H7 (cell line): ENCODE measurements at regions not wholly inside any gene's neighbourhood (a gene's known extent, or its start where the extent isn't known, plus 50 kb on each side); places are given as distances from the start of the nearest gene placed in this dataset.

Experiments
- DNase-seq: peaks from one replicate; pipeline ENCODE4 v3.0.0; 2012
- H3K27me3 ChIP-seq: 2 replicates; pipeline ENCODE4 v1.6.0; 2011; ENCODE audit warnings: mild to moderate bottlenecking, low read length; ENCODE audit not compliant: control insufficient read depth, insufficient read depth
- H3K36me3 ChIP-seq: replicated peaks from 2 replicates; pipeline ENCODE4 v1.5.1; 2011; ENCODE audit warnings: low read length; ENCODE audit not compliant: control insufficient read depth, insufficient read depth
- H3K4me3 ChIP-seq: 2 replicates; pipeline ENCODE4 v1.5.1; 2011; ENCODE audit warnings: low read depth, mild to moderate bottlenecking, control low read depth, low read length, moderate library complexity; ENCODE audit not compliant: insufficient read depth

DNA sequence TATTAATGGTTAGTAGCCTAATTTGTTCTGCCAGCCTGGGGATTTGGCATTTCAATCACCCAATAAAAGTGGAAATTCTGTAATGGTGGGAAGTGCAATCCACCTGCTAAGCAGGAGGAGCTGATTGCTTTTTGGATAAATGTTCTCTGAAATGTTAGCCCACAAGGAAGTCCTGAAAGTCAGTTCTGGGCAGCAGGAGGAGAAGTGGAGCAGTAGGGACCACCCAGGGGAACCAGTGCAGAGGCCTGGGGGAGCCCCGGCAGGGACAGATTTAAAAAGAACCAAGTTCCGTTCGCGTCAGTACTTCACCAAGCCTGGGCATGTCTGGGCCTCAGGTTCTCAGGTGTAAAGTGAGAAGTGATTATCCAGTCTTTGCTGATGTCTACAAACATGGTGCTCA is 248.5 kb upstream of the RAB6C start:
- Histone ChIP-seq H3K4me3 (no peak overlapping the region), H3K27me3 (no peaks in the 10 kb centered on the region), H3K36me3 (no peaks in the 10 kb centered on the region)
- DNase-seq = no peak

DNA sequence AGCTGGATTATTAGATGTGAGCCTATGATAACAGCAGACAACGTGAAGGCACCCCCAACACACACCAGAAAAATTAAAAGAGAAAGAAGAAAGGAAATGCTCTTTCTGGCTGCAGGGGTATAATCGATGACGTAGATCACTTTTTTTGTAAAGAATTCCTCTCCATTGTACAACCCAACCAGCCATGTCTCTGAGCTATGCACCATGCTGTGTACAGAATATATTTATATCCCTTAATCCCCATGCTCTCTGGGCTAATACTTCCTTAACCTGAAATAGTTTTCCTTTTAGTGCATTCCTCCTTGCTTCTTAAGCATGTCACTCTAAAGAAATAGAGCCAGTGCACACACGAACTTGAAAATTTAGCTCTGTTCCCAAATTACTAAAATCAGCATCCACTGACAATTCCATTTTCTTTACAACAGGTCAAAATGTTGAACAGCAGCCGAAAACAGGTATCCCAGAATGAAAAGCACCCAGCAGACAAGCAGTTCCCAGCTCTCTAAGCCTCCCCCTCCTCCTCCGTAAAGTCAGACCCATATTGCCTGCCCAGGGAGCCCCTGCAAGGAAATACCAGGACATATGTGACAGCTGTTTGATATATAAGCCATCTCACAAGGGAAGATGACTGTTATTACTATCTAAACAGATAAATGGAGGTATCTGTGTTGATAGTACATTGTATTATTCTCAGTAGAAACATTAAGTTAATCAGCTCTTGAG is 247.4 kb upstream of the RAB6C start:
- no peak for DNase-seq

DNA sequence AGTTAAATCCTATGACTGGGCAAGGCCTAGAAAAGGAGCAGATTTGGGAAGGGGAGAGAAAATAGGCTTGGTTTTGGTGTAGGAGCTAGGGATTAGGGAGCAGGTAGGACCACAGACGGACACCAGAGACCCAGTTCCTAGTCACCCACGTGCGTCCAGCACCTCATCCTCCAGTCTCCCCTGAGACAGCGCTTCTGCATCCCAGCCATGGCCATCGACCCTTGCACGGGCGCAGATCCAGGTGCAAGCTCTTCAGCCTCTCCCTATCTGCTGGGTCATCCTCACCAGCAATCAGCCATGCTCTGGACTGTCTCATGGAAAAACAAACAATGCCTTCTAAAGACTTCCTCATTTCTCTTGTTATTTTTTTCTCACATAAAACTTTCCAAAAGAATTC is 246.8 kb upstream of the RAB6C start:
- Histone ChIP-seq H3K36me3 (no peaks in the 10 kb centered on the region), H3K4me3 (no peak overlapping the region), H3K27me3 (no peaks in the 10 kb centered on the region)
- DNase-seq = no peak

More for the DNA sequence above, 247.4 kb upstream of the RAB6C start:
- Histone ChIP-seq H3K4me3 (no peak overlapping the region), H3K36me3 (no peaks in the 10 kb centered on the region), H3K27me3 (no peaks in the 10 kb centered on the region)

DNA sequence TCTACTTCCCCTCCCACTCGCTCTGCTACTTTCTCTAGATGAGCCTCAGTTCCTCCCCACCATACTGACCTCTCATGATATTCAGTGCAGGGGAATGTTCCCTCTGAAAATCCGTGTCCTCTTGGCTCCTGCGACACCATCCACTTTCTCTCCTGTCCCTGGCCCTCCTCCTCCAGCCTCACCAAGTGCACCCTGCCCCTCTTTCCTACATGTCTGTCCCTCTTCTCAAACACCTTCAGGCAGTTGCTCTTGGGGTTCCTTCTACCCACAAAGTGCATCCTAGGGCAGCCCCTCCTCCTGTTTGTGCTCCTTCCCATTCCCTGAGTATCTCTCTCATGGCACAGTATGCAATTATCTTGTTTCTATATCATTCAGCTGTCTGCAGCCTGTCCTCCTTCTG is 246.4 kb upstream of the RAB6C start:
- H3K36me3 ChIP-seq = no peaks in the 10 kb centered on the region
- no peak for DNase-seq
- no peak overlapping the region for H3K4me3 ChIP-seq
- no peaks in the 10 kb centered on the region for H3K27me3 ChIP-seq

DNA sequence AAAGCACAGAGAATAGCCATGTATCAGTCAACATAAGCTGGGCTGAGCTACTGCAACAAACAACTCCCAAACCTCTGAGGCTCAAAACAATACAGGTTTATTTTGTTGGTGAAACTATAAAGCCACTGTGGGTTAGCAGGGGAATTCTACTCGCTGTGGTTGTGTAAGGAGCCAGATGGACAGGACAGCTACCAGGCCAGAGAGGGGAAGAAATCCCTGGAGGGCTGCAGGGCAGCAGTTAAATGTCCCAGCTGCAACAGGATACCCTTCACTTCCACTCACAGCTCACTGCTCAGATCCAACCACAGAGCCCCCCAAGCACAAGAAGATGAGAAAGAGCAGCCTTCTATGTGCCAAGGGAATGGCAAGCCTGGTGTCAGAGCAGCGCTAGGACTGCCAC is 245.9 kb upstream of the RAB6C start:
- Histone ChIP-seq H3K36me3 (no peaks in the 10 kb centered on the region), H3K27me3 (no peaks in the 10 kb centered on the region), H3K4me3 (no peak overlapping the region)
- no peak for DNase-seq

DNA sequence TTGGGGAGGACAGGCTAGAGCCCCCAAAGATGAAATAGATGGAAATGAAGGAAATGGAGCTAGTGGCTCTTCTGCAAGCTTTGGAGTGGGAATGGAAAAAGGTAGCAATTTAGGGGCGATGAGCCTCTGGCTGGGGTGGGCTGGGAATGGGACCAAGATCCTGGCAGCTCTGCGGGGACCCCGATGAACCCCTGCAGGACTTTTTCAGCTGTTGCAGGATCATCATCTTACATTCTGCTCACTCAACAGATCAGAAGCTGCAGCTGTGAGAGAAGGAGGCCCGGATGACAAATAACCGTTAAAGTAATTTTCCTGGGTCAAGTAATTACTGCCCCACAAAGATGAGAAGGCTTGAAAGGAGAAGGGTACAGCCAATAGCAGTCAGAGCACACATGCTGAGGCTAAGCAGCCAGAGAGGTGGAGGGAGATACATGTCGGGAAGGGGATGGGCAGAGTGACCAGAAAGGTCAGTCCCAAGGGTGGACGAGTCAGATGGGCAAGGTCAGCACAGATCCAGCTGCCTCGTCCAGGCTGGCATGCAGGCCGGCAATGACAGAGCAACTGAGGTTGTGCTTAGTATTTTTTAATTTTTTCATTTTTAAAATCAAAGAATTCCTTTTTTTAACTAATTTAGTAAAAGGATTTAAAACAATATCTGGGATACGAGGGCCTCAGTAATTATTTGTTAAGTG is 245.0 kb upstream of the RAB6C start:
- Histone ChIP-seq H3K4me3 (no peak overlapping the region), H3K36me3 (no peaks in the 10 kb centered on the region), H3K27me3 (no peaks in the 10 kb centered on the region)
- DNase-seq = no peak

DNA sequence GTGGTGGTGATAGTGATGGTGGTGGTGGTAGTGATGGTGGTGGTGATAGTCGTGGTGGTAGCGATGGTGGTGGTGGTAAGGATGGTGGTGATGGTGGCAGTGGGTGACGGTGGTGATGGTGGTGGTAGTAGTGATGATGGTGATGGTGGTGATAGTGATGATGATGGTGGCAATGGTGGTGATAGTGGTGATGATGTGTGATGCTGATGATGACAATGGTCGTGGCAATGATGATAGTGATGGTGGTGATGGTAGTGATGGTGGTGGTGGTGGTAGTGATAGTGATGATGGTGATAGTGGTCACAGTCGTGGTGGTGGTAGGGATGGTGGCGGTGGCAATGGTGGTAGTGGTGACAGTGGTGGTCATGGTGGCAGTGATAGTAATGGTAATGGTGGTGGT is 243.9 kb upstream of the RAB6C start:
- H3K4me3 ChIP-seq = no peak overlapping the region
- no peaks in the 10 kb centered on the region for H3K36me3 ChIP-seq
- H3K27me3 ChIP-seq = no peaks in the 10 kb centered on the region
- no peak for DNase-seq

DNA sequence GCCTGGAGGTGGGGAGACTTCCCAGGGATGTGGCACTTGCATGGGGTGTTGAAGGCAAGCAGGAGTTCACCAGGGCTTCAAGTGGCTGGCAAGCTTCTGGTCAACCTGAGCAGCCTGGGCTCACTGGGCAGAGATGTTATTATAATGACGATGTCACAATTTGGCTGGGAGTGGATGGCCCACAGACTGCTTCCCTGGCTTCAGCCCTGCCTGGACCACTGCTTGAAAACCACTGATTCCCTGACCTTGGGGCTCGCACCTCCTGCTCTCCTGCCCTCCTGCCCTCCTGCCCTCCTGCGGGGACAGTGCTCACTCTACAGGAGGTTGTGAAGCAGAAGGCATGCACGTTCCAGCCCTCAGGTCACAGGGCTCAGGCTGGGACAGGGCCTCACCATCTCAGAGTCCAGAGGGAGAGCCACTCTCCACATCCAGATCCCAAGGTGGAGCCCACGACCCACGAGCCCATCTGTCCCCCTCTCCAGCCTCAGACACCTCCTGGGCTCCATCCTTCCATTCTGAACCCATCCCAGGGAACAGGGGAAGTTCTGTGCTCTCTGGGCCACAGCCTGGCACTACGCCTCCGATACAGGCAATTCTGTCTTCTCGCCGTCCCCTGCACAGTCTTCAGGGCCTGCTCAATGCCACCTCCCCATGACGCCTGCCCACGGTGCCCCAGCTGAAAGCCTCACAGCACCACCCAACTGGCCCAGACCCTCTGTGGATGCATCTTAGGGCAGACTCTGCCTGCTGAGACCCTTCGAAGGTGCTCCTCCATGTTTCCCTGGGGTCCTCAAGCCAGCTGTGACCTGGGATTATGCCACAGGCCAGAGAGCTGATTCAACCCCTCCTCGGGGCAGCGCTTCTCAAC is 241.6 kb upstream of the RAB6C start:
- DNase-seq = no peak
- Histone ChIP-seq H3K4me3 (no peak overlapping the region), H3K27me3 (no peaks in the 10 kb centered on the region), H3K36me3 (no peaks in the 10 kb centered on the region)

DNA sequence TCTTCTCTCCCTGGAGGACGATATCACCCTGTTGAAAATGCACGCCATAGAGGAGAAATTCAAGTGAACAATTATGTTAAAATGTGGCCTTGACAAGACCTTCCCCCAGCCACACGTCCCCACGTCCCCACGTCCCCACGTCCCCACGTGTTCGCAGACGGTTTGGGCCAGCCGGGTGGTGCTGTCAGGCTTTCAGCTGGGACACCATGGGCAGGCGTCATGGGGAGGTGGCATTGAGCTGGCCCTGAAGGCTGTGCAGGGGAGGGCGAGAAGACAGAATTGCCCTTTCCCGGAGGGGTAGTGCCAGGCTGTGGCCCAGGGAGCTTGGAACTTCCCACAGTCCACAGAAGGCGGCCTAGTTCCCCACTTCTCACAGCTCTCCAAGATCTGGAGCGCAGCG is 240.7 kb upstream of the RAB6C start:
- no peaks in the 10 kb centered on the region for H3K27me3 ChIP-seq
- H3K4me3 ChIP-seq = no peak overlapping the region
- H3K36me3 ChIP-seq = no peaks in the 10 kb centered on the region
- DNase-seq = no peak

DNA sequence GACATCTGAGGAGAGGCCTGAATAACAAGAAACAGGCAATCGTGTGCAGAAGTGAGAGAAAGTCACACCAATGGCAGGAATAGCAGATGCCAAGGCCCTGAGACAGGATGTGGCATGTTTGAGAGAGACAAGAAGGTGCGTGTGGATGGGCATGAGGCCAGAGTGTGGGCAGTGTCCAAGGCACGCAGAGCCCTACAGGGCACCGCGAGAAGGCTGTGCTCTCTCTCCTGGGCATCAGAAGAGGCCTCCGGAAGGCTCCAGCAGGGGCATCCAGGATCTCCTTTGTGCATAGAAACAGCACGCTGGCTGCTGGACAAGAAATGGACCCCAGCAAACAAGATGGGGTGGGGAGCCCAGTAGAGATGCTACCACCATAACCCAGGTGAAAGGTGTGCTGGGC is 239.0 kb upstream of the RAB6C start:
- Histone ChIP-seq H3K27me3 (no peaks in the 10 kb centered on the region), H3K36me3 (no peaks in the 10 kb centered on the region), H3K4me3 (no peak overlapping the region)
- no peak for DNase-seq

DNA sequence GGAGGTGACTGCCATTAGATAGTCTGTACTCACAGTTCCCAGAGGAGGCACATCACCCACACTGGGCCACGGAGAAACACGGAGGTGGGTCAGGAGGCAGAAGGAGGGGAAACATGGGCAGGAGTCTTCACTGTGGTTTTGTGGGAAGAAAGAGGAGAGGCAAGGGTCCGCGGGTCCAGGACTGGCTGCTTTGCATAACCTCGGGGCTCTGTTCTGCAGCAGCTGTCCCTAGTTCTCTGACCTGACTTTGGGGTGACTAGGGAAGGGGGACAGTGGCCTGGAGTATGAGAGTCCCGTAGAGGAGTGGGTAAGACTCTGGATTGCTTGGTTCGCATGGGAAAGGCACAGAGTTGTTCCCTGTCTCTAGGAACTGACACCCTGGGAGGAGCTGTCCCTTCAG is 238.3 kb upstream of the RAB6C start:
- Histone ChIP-seq H3K36me3 (no peaks in the 10 kb centered on the region), H3K4me3 (no peak overlapping the region), H3K27me3 (no peaks in the 10 kb centered on the region)
- no peak for DNase-seq

DNA sequence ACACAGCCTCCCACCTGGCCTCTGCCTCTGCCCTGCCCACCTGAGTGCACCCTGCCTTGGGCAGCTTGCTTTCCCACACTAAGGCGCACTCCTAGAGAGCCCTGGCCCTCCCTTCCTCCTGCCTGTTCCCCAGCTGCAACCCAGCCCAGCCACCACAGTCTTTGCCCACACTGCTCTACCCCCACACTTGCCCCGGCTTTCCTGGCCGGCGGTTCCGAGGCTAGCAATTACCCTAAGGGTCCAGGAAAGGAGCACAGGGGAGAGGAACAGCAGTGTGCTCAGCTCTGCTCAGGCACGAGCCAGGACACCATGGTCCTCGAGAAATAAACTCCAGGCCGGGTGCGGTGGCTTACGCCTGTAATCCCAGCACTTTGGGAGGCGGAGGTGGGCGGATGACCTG is 237.8 kb upstream of the RAB6C start:
- Histone ChIP-seq H3K36me3 (no peaks in the 10 kb centered on the region), H3K27me3 (no peaks in the 10 kb centered on the region), H3K4me3 (no peak overlapping the region)
- no peak for DNase-seq

DNA sequence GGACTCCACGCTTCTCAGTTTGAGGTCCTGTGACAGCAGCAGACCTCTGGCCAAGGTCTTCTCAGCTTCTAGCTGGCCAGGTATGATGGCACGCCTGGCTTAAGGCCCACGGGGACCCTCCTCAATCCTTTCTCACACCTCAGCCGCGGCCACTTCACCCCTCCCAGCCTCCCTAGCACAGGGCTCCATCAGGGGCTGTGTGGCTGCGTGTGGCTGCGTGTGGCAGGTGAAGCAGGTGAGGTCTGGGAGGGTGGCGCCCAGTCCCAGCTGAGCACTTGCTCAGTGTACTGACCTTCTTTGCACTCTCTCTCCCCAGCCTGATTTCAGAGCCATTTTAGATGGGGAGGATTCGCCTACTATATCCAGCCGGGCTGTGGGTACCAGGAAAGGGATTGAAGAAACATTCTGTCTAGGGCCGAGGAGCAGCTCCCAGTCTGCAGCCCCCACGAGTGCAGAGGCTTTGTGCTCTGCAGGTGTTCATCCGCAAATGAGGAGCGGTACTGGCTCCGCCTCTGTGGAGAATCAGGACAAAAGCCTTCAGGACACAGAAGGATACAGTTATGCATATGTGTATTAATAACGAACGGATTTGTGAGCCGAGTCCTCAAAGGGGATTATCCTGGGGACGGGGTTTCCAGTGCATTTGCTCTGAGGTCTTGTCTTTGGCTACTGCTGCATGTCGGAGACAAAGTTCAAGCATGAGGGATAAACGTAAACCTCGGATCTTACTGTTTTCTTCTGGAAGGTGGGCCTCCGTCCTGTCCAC is 236.9 kb upstream of the RAB6C start:
- Histone ChIP-seq H3K4me3 (no peak overlapping the region), H3K27me3 (no peaks in the 10 kb centered on the region), H3K36me3 (no peaks in the 10 kb centered on the region)
- DNase-seq = no peak

DNA sequence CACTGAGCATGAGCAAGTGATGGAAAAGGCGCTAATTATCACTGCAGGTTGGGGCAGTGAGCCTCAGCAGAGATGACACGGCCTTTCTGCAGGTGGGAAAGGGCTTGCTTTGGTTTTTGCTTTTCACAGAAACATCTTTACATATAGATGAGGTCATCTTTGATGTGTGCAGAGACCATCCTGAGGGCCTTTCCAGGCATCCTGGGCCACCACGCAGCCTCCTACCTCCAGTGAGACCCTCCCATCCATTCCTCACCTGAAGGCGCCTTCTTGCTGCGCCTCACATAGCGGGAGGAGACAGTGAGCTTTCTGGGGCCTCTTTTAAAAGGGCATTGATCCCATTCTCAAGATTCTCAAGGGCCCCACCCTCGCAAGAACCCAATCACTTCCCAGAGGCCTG is 235.3 kb upstream of the RAB6C start:
- Histone ChIP-seq H3K36me3 (no peaks in the 10 kb centered on the region), H3K27me3 (no peaks in the 10 kb centered on the region), H3K4me3 (no peak overlapping the region)
- DNase-seq = no peak
